Stimulated activated naive CD8-positive, alpha-beta T cell treated with anti-CD3 and anti-CD28 coated beads, Interleukin-15, amount 100 ng/mL, for 72 hours (primary cell): ENCODE measurements at regions not wholly inside any gene's neighbourhood (a gene's known extent, or its start where the extent isn't known, plus 50 kb on each side); places are given as distances from the start of the nearest gene placed in this dataset.
"Not testable (repeated sequence)": the region's sequence is repeated elsewhere in the genome, so short reads cannot be mapped to it uniquely, and the experiment has no call there.

Experiments
- ATAC-seq: fragments of 150-1000 bp; cut with Tn5 transposase; 2 replicates; pipeline ENCODE4 v1.10.0; 2021; ENCODE audit warnings: mild to moderate bottlenecking, moderate library complexity
- DNase-seq, 2 donors: peaks; one replicate each; pipeline ENCODE4 v3.0.0; 2021 to 2022
- H3K27ac Mint-ChIP-seq, 2 donors: one replicate each; pipeline ENCODE4 v1.8.0; 2022; ENCODE audit warnings: mild to moderate bottlenecking in 2 of 2, mixed read lengths in 2 of 2, moderate library complexity in 2 of 2
- H3K27me3 Mint-ChIP-seq: one replicate; pipeline ENCODE4 v1.8.0; 2022; ENCODE audit warnings: mixed read lengths
- H3K4me1 Mint-ChIP-seq: one replicate; pipeline ENCODE4 v1.8.0; 2022; ENCODE audit warnings: mild to moderate bottlenecking, mixed read lengths
- H3K4me3 Mint-ChIP-seq, 2 donors: one replicate each; pipeline ENCODE4 v1.8.0; 2022; ENCODE audit warnings: mild to moderate bottlenecking in 2 of 2, mixed read lengths in 2 of 2, moderate library complexity in 1 of 2
- H3K9me3 Mint-ChIP-seq, 2 donors: one replicate each; pipeline ENCODE4 v1.8.0; 2022; ENCODE audit warnings: mixed read lengths in 2 of 2

GRCh38 chr14:54010981-54011380 is 54.4 kb upstream of the BMP4 start:
- DNase-seq, result no peak

GRCh38 chr14:54023027-54023426 is 66.4 kb upstream of the BMP4 start:
- ATAC-seq (no peak), DNase-seq (no peak)
- Mint-ChIP-seq H3K9me3 (peaks cover 9% of the 10 kb centered on the region in 2 donors), H3K27ac (no peak overlapping the region), H3K4me3 (no peak overlapping the region), H3K27me3 (peaks cover 9% of the 10 kb centered on the region), H3K4me1 (no peaks in the 10 kb centered on the region)

More at GRCh38 chr14:54010981-54011380, 54.4 kb upstream of the BMP4 start:
- Mint-ChIP-seq H3K27me3 (no peaks in the 10 kb centered on the region), H3K27ac (no peak overlapping the region), H3K4me1 (no peaks in the 10 kb centered on the region), H3K4me3 (no peak overlapping the region), H3K9me3 (peaks cover 11 to 13% of the 10 kb centered on the region in 2 donors)
- no peak for ATAC-seq

GRCh38 chr14:54025661-54026060 is 69.0 kb upstream of the BMP4 start:
- Mint-ChIP-seq H3K27ac (no peak overlapping the region), H3K4me1 (no peaks in the 10 kb centered on the region), H3K4me3 (no peak overlapping the region), H3K9me3 (peaks cover 5% of the 10 kb centered on the region in 2 donors), H3K27me3 (no peaks in the 10 kb centered on the region)
- ATAC-seq (no peak), DNase-seq (no peak)

- Mint-ChIP-seq H3K4me1 (no peaks in the 10 kb centered on the region), H3K27me3 (no peaks in the 10 kb centered on the region), H3K27ac (no peak overlapping the region), H3K4me3 (no peak overlapping the region), H3K9me3 (peaks cover 5 to 8% of the 10 kb centered on the region in 2 donors)
- ATAC-seq (no peak), DNase-seq (no peak)
These were observed 70.0 kb upstream of the BMP4 start for GRCh38 chr14:54026671-54027070.

GRCh38 chr14:54030996-54031395 is 74.4 kb upstream of the BMP4 start:
- not testable (repeated sequence) for ATAC-seq, H3K4me3 Mint-ChIP-seq, H3K27me3 Mint-ChIP-seq, DNase-seq, H3K4me1 Mint-ChIP-seq, H3K27ac Mint-ChIP-seq
- peaks cover 8 to 18% of the 10 kb centered on the region in 2 donors for H3K9me3 Mint-ChIP-seq

- H3K27me3 Mint-ChIP-seq, DNase-seq, ATAC-seq, H3K4me3 Mint-ChIP-seq, H3K27ac Mint-ChIP-seq, H3K4me1 Mint-ChIP-seq: not testable (repeated sequence)
- H3K9me3 Mint-ChIP-seq, result peaks cover 8 to 18% of the 10 kb centered on the region in 2 donors
These were observed 76.7 kb upstream of the BMP4 start for GRCh38 chr14:54033285-54033684.

- H3K27me3 Mint-ChIP-seq, result no peaks in the 10 kb centered on the region
- H3K9me3 Mint-ChIP-seq, result peaks cover 8 to 10% of the 10 kb centered on the region in 2 donors
- DNase-seq, result no peak
- H3K27ac Mint-ChIP-seq, result no peak overlapping the region
- ATAC-seq, result no peak
- no peaks in the 10 kb centered on the region for H3K4me1 Mint-ChIP-seq
- no peak overlapping the region for H3K4me3 Mint-ChIP-seq
These were observed 82.1 kb upstream of the BMP4 start for GRCh38 chr14:54038724-54039123.

GRCh38 chr14:54039311-54039710 is 82.7 kb upstream of the BMP4 start:
- H3K27me3 Mint-ChIP-seq, result no peaks in the 10 kb centered on the region
- H3K4me3 Mint-ChIP-seq, result no peak overlapping the region
- DNase-seq (no peak), ATAC-seq (no peak)
- H3K27ac Mint-ChIP-seq, result no peak overlapping the region
- H3K4me1 Mint-ChIP-seq, result no peaks in the 10 kb centered on the region
- H3K9me3 Mint-ChIP-seq, result peaks cover 8 to 10% of the 10 kb centered on the region in 2 donors

GRCh38 chr14:54040846-54041245 is 84.2 kb upstream of the BMP4 start:
- ATAC-seq, result no peak
- H3K4me1 Mint-ChIP-seq, result no peaks in the 10 kb centered on the region
- H3K27ac Mint-ChIP-seq, result no peak overlapping the region

GRCh38 chr14:54046250-54046649 is 89.6 kb upstream of the BMP4 start:
- no peak overlapping the region for H3K4me3 Mint-ChIP-seq
- no peaks in the 10 kb centered on the region for H3K27me3 Mint-ChIP-seq
- DNase-seq (no peak), ATAC-seq (no peak)
- no peaks in the 10 kb centered on the region for H3K4me1 Mint-ChIP-seq
- no peak overlapping the region for H3K27ac Mint-ChIP-seq
- H3K9me3 Mint-ChIP-seq, result no peaks in the 10 kb centered on the region

More at GRCh38 chr14:54040846-54041245, 84.2 kb upstream of the BMP4 start:
- H3K4me3 Mint-ChIP-seq, result no peak overlapping the region
- H3K9me3 Mint-ChIP-seq, result no peaks in the 10 kb centered on the region
- no peaks in the 10 kb centered on the region for H3K27me3 Mint-ChIP-seq
- DNase-seq, result no peak

- Mint-ChIP-seq H3K27ac (no peak overlapping the region), H3K27me3 (no peaks in the 10 kb centered on the region), H3K9me3 (no peaks in the 10 kb centered on the region), H3K4me3 (no peak overlapping the region), H3K4me1 (no peaks in the 10 kb centered on the region)
- ATAC-seq (no peak), DNase-seq (no peak)
These were observed 91.2 kb upstream of the BMP4 start for GRCh38 chr14:54047645-54048308.

GRCh38 chr14:54048311-54048710 is 91.7 kb upstream of the BMP4 start:
- Mint-ChIP-seq H3K4me1 (no peaks in the 10 kb centered on the region), H3K4me3 (no peak overlapping the region), H3K9me3 (no peaks in the 10 kb centered on the region), H3K27me3 (no peaks in the 10 kb centered on the region), H3K27ac (no peak overlapping the region)
- no peak for ATAC-seq
- no peak for DNase-seq

GRCh38 chr14:54048736-54049135 is 92.1 kb upstream of the BMP4 start:
- DNase-seq, result no peak
- no peak overlapping the region for H3K4me3 Mint-ChIP-seq
- ATAC-seq, result no peak

GRCh38 chr14:54050759-54051158 is 94.1 kb upstream of the BMP4 start:
- Mint-ChIP-seq H3K4me1 (no peaks in the 10 kb centered on the region), H3K27me3 (no peaks in the 10 kb centered on the region), H3K27ac (no peak overlapping the region), H3K9me3 (no peaks in the 10 kb centered on the region), H3K4me3 (no peak overlapping the region)
- ATAC-seq (no peak), DNase-seq (no peak)

More at GRCh38 chr14:54048736-54049135, 92.1 kb upstream of the BMP4 start:
- no peaks in the 10 kb centered on the region for H3K4me1 Mint-ChIP-seq
- no peaks in the 10 kb centered on the region for H3K9me3 Mint-ChIP-seq
- no peak overlapping the region for H3K27ac Mint-ChIP-seq
- H3K27me3 Mint-ChIP-seq, result no peaks in the 10 kb centered on the region

GRCh38 chr14:54052696-54053385 is 96.2 kb upstream of the BMP4 start:
- H3K9me3 Mint-ChIP-seq, result no peaks in the 10 kb centered on the region
- H3K27ac Mint-ChIP-seq, result no peak overlapping the region
- no peaks in the 10 kb centered on the region for H3K27me3 Mint-ChIP-seq
- no peak for ATAC-seq
- no peak for DNase-seq
- H3K4me3 Mint-ChIP-seq, result no peak overlapping the region
- H3K4me1 Mint-ChIP-seq, result no peaks in the 10 kb centered on the region

- Mint-ChIP-seq H3K4me1 (no peaks in the 10 kb centered on the region), H3K9me3 (no peaks in the 10 kb centered on the region), H3K27ac (no peak overlapping the region), H3K27me3 (no peaks in the 10 kb centered on the region), H3K4me3 (no peak overlapping the region)
- ATAC-seq, result no peak
- DNase-seq, result no peak
These were observed 96.7 kb upstream of the BMP4 start for GRCh38 chr14:54053386-54053745.
